GM23248 (cell line): ENCODE measurements at regions not wholly inside any gene's neighbourhood (a gene's known extent, or its start where the extent isn't known, plus 50 kb on each side); places are given as distances from the start of the nearest gene placed in this dataset.

Source experiments
- EZH2 ChIP-seq: fragments of 200-600 bp; sonication (generic); IDR thresholded peaks from 2 replicates; pipeline ENCODE4 v1.6.1; 2018; ENCODE audit warnings: antibody characterized with exemption, mild to moderate bottlenecking; ENCODE audit not compliant: insufficient read depth, poor library complexity, severe bottlenecking
- EZH2phosphoT487 ChIP-seq: fragments of 200-600 bp; sonication (generic); IDR thresholded peaks from 2 replicates; pipeline ENCODE4 v1.6.1; 2018; ENCODE audit warnings: antibody characterized with exemption, moderate library complexity, mild to moderate bottlenecking, low read depth; ENCODE audit not compliant: insufficient read depth

DNA sequence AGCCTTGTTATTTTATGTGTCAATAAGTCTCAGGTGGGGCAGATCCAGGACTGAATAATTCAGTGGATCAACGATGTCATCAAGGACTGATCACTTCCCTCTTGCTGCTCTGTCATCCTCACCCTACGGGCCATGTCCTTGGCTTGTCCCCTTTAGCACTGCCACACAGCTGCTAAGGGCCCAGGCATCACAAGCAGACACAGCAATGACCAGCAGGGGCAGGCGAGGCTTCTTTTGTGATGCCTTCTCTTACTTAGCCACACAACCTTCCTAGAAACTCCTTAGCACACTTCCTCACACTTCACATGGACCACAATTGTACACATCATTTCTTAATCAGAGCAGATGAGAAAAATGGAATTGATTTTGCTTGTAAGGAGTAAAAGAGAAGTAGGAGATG is 356.3 kb upstream of the SOX9 start:
- TF ChIP-seq EZH2phosphoT487 (no peak), EZH2 (no peak)
